ENCODE measurements at regions not wholly inside any gene's neighbourhood (a gene's known extent, or its start where the extent isn't known, plus 50 kb on each side); places are given as distances from the start of the nearest gene placed in this dataset.
A peak's percentile ranks its signal among the peaks of the same experiment; 100 is the strongest.

DNA sequence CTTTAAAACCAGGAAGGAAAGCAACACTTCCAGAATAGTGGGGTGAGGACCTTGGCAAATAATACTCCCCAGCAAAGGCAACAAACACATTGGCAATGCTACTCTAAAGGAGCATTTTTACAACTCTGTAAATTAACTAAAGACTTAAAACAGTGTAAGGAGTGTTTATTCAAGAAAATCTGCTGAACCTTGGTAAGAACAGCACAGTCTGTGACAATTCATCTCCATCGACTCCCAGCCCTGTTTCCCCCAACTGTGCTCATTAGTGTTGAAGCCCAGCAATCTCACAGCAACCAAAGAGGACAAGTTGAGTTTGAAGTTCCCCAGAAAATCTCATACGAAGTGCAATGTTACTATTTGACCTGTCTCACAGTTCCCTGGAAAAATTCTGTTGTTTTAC lies 884.9 kb downstream of the C6orf118 start:
- Histone ChIP-seq H3K36me3 (no peaks in the 10 kb centered on the region), H3K9me3 (peaks cover 0 to 23% (median 0%) of the 10 kb centered on the region in 3 donors), H3K27me3 (no peaks in the 10 kb centered on the region), H3K4me1 (no peaks in the 10 kb centered on the region), H3K27ac (no peak overlapping the region), H3K4me3 (no peak overlapping the region)
- 67 to 79% methylated on average over 2 of the region's 2 CpGs for WGBS, 2 donors (ENCODE audit: low coverage in 1 of 2)
- TF ChIP-seq EP300 (IDR thresholded peaks at IDR 0.05) (no peak), POLR2AphosphoS5 (IDR thresholded peaks at IDR 0.05) (no peak), POLR2A (IDR thresholded peaks at IDR 0.05) (no peak)
- TF ChIP-seq, protein P1, sequence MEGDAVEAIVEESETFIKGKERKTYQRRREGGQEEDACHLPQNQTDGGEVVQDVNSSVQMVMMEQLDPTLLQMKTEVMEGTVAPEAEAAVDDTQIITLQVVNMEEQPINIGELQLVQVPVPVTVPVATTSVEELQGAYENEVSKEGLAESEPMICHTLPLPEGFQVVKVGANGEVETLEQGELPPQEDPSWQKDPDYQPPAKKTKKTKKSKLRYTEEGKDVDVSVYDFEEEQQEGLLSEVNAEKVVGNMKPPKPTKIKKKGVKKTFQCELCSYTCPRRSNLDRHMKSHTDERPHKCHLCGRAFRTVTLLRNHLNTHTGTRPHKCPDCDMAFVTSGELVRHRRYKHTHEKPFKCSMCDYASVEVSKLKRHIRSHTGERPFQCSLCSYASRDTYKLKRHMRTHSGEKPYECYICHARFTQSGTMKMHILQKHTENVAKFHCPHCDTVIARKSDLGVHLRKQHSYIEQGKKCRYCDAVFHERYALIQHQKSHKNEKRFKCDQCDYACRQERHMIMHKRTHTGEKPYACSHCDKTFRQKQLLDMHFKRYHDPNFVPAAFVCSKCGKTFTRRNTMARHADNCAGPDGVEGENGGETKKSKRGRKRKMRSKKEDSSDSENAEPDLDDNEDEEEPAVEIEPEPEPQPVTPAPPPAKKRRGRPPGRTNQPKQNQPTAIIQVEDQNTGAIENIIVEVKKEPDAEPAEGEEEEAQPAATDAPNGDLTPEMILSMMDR (IDR thresholded peaks at IDR 0.05) = no peak
- ATAC-seq = no peak

- H3K4me3 ChIP-seq = no peak overlapping the region
- H3K36me3 ChIP-seq = no peaks in the 10 kb centered on the region
- H3K27ac ChIP-seq = no peak overlapping the region
- H3K27me3 ChIP-seq = no peaks in the 10 kb centered on the region
- peaks cover 0 to 13% (median 0%) of the 10 kb centered on the region in 3 donors for H3K9me3 ChIP-seq
- 61 to 92% methylated on average over 4 of the region's 4 CpGs for WGBS, 2 donors (ENCODE audit: low coverage in 1 of 2)
- no peaks in the 10 kb centered on the region for H3K4me1 ChIP-seq
- ATAC-seq = no peak
- no peak for TF ChIP-seq POLR2A (IDR thresholded peaks at IDR 0.05)
- TF ChIP-seq, protein P1 (IDR thresholded peaks at IDR 0.05) = no peak
- no peak for TF ChIP-seq POLR2AphosphoS5 (IDR thresholded peaks at IDR 0.05)
- TF ChIP-seq EP300 (IDR thresholded peaks at IDR 0.05) = no peak
Measured at GRCh38 chr6:164419099-164419498, 890.3 kb downstream of the C6orf118 start.

DNA sequence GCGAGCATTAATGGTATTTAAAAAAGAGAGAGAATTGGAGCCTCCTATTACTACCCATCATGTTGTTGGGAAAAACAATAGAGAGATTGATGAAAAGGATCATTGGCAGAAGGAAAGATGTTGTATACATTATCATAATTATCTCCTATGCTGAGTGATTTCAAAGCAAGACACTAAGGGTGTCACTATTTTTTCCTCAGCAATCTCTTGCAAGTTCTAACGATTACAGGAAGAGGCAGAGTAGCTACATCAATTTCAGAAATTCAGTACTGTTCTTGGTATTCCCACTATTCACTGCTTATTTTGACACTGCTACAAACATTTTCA lies 891.2 kb downstream of the C6orf118 start:
- no peak overlapping the region for H3K4me3 ChIP-seq

GRCh38 chr6:164417537-164418261 lies 891.7 kb downstream of the C6orf118 start:
- no peak for ATAC-seq
- no peaks in the 10 kb centered on the region for H3K27me3 ChIP-seq
- H3K36me3 ChIP-seq = no peaks in the 10 kb centered on the region
- no peaks in the 10 kb centered on the region for H3K4me1 ChIP-seq
- no peak overlapping the region for H3K27ac ChIP-seq
- no peak overlapping the region for H3K4me3 ChIP-seq
- peaks cover 0 to 9% (median 0%) of the 10 kb centered on the region in 3 donors for H3K9me3 ChIP-seq
- no peak for TF ChIP-seq EP300 (IDR thresholded peaks at IDR 0.05)
- 72 to 86% methylated on average over 2 to 4 of the region's 4 CpGs for WGBS, 2 donors (ENCODE audit: low coverage in 1 of 2)

More for the DNA sequence above, 891.2 kb downstream of the C6orf118 start:
- H3K36me3 ChIP-seq = no peaks in the 10 kb centered on the region
- H3K27ac ChIP-seq = no peak overlapping the region
- 39 to 48% methylated on average over 2 of the region's 2 CpGs for WGBS, 2 donors (ENCODE audit: low coverage in 1 of 2)
- H3K9me3 ChIP-seq = peaks cover 0 to 13% (median 0%) of the 10 kb centered on the region in 3 donors
- ATAC-seq = no peak
- H3K4me1 ChIP-seq = no peaks in the 10 kb centered on the region
- TF ChIP-seq POLR2AphosphoS5 (IDR thresholded peaks at IDR 0.05) (no peak), EP300 (IDR thresholded peaks at IDR 0.05) (no peak), POLR2A (IDR thresholded peaks at IDR 0.05) (no peak)
- TF ChIP-seq, protein P1 (IDR thresholded peaks at IDR 0.05) = no peak
- no peaks in the 10 kb centered on the region for H3K27me3 ChIP-seq

DNA sequence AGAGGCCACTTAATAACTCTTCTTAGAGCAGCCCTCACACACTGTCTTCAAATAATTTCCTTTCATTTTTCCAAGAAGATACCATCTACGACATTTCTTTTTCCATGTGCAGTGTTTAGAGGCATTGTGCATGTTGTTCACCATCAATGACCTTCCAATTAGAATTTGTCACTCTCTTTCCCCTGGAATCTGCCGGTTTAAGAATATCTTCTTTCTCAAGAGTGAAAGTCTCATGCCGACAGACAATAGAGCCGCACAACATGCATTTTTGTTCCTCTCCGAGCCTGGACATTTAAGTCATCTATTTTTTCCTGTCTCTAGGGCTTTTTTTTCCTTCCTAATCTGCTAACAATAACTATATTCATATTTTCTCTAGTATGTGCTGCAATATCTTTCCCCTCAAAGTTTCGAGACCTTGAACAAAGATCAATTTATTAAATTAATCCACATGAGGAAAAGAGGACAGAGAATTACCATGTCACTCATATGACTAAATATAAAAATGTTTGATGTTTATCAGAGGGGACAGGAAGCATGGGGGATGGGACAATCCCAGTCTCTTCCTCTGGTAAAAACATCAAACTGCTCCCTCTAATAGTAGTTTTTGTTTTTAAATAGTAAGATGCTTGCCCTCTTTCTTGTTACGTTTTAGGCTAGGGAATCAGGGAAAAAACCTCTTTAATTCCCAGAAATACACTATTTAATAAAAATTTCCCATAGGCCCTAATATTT lies 893.4 kb downstream of the C6orf118 start:
- WGBS, 2 donors (ENCODE audit: low coverage in 1 of 2) = 40 to 57% methylated on average over 5 to 7 of the region's 7 CpGs
- Histone ChIP-seq H3K4me1 (no peaks in the 10 kb centered on the region), H3K36me3 (no peaks in the 10 kb centered on the region), H3K27ac (peak overlapping the region in 1 of 4 donors; percentile 29), H3K9me3 (no peaks in the 10 kb centered on the region), H3K4me3 (peak overlapping the region in 1 of 2 donors; percentile 23), H3K27me3 (no peaks in the 10 kb centered on the region)
- no peak for ATAC-seq
- TF ChIP-seq, protein P1 (IDR thresholded peaks at IDR 0.05) = no peak
- TF ChIP-seq EP300 (IDR thresholded peaks at IDR 0.05) = no peak
- TF ChIP-seq POLR2A (IDR thresholded peaks at IDR 0.05) = no peak
- TF ChIP-seq POLR2AphosphoS5 (IDR thresholded peaks at IDR 0.05) = no peak
